GM12878 (cell line): ENCODE measurements at regions not wholly inside any gene's neighbourhood (a gene's known extent, or its start where the extent isn't known, plus 50 kb on each side); places are given as distances from the start of the nearest gene placed in this dataset.
A peak's percentile ranks its signal among the peaks of the same experiment; 100 is the strongest.

ENCODE experiments used
- ATAC-seq: fragments of 200-7000 bp; cut with Tn5 transposase; 3 replicates; pipeline ENCODE4 v1.9.1; 2020; ENCODE audit warnings: mild to moderate bottlenecking, moderate library complexity
- BruUV-seq: library from RNA; stranded (reverse); fragments of 400-500 nt; replicated peaks from 2 replicates; lab custom pipeline; 2021; lab: Mats Ljungman, UMichigan
- CTCF ChIA-PET: fragments of 300-600 bp; sonication (Branson Sonifier 250); formaldehyde crosslinking; extraction: SDS; loops from one replicate; lab custom pipeline; 2021; ENCODE audit warnings: inconsistent platforms; lab: Yijun Ruan, JAX
- POLR2A ChIA-PET: fragments of 350-600 bp; formaldehyde crosslinking; extraction: SDS; loops from one replicate; lab custom pipeline; 2021; ENCODE audit warnings: inconsistent platforms; lab: Charles Lee
- RAD21 ChIA-PET: fragments of 300-600 bp; sonication (Branson Sonifier 250); formaldehyde crosslinking; loops from one replicate; lab custom pipeline; 2023; ENCODE audit warnings: antibody characterized with exemption; ENCODE audit not compliant: unreplicated experiment; lab: Charles Lee
- SMC1A ChIA-PET: fragments of 300-600 bp; sonication (Branson Sonifier 250); formaldehyde crosslinking; loops from one replicate; lab custom pipeline; 2023; ENCODE audit not compliant: unreplicated experiment, uncharacterized antibody; lab: Charles Lee
- DNase-seq: peaks from one replicate; pipeline ENCODE4 v3.0.0-alpha.2; 2011; ENCODE audit warnings: low read depth, low spot score
- FAIRE-seq: peaks from 3 replicates; lab custom pipeline; 2011; peaks lifted over from hg19 to GRCh38; lab: Jason Lieb, UNC
- H2AFZ ChIP-seq: 2 replicates; pipeline ENCODE4 v1.6.0; 2011; ENCODE audit warnings: low read depth, low read length, control low read depth; ENCODE audit not compliant: control insufficient read depth
- H3K27ac ChIP-seq: 2 replicates; pipeline ENCODE4 v1.5.1; 2011; ENCODE audit warnings: control low read depth; ENCODE audit not compliant: control insufficient read depth, insufficient read depth
- H3K27me3 ChIP-seq, 2 experiments: replicated peaks in 1 of 2; 2 replicates each; pipeline versions ENCODE4 v1.6.0 to v1.6.1; 2011; ENCODE audit warnings: low read length in 1 of 2; ENCODE audit not compliant: control insufficient read depth in 2 of 2, insufficient read depth in 2 of 2
- H3K36me3 ChIP-seq, 2 experiments: 2 replicates each; pipeline ENCODE4 v1.5.1; 2011; ENCODE audit warnings: low read length in 1 of 2; ENCODE audit not compliant: control insufficient read depth in 2 of 2, insufficient read depth in 2 of 2
- H3K4me1 ChIP-seq: 2 replicates; pipeline ENCODE4 v1.6.1; 2011; ENCODE audit warnings: mild to moderate bottlenecking, low read length, moderate library complexity, mixed read lengths; ENCODE audit not compliant: control insufficient read depth, insufficient read depth
- H3K4me2 ChIP-seq: 2 replicates; pipeline ENCODE4 v1.6.0; 2011; ENCODE audit warnings: control low read depth; ENCODE audit not compliant: control insufficient read depth, insufficient read depth
- H3K4me3 ChIP-seq: fragments of 200-600 bp; sonication (generic); 2 replicates; pipeline ENCODE4 v1.5.1; 2016
- H3K79me2 ChIP-seq: 2 replicates; pipeline ENCODE4 v1.6.0; 2011; ENCODE audit warnings: low read length; ENCODE audit not compliant: control insufficient read depth, insufficient read depth
- H3K9ac ChIP-seq: 2 replicates; pipeline ENCODE4 v1.8.0; 2011; ENCODE audit warnings: low read length, control low read depth, mixed read lengths; ENCODE audit not compliant: control insufficient read depth, insufficient read depth
- H3K9me3 ChIP-seq: replicated peaks from 3 replicates; pipeline ENCODE4 v1.5.1; 2011; ENCODE audit warnings: mild to moderate bottlenecking, low read length; ENCODE audit not compliant: control insufficient read depth, insufficient read depth
- H4K20me1 ChIP-seq: 2 replicates; pipeline ENCODE4 v1.6.0; 2011; ENCODE audit not compliant: control insufficient read depth, insufficient read depth
- BHLHE40 ChIP-seq, 2 experiments: fragments of 450-650 bp in 1 of 2; IDR thresholded peaks; 2 replicates each; pipeline ENCODE4 v1.6.1; 2011 to 2017; ENCODE audit warnings: low read depth in 2 of 2, borderline replicate concordance in 1 of 2, improper control_type of control experiment in 1 of 2, low read length in 1 of 2, mild to moderate bottlenecking in 1 of 2
- IKZF1 ChIP-seq: fragments of 450-650 bp; conservative IDR thresholded peaks from 2 replicates; pipeline ENCODE4 v1.6.1; 2017; ENCODE audit warnings: antibody characterized with exemption, mild to moderate bottlenecking
- KAT2A ChIP-seq: conservative IDR thresholded peaks from 2 replicates; pipeline ENCODE4 v1.6.1; 2011; ENCODE audit warnings: low read depth, low read length; ENCODE audit not compliant: control insufficient read depth
- MTA2 ChIP-seq: fragments of 450-650 bp; IDR thresholded peaks from 2 replicates; pipeline ENCODE4 v1.6.1; 2016; ENCODE audit warnings: low read depth, mild to moderate bottlenecking, moderate library complexity
- POLR2AphosphoS2 ChIP-seq: IDR thresholded peaks from 2 replicates; pipeline ENCODE4 v1.6.1; 2011; ENCODE audit warnings: low read depth, mild to moderate bottlenecking, low read length, improper control_type of control experiment, moderate library complexity
- RB1 ChIP-seq: fragments of 450-650 bp; formaldehyde crosslinking; IDR thresholded peaks from 2 replicates; pipeline ENCODE4 v1.6.1; 2017; ENCODE audit warnings: mild to moderate bottlenecking, borderline replicate concordance
- RELB ChIP-seq: fragments of 450-650 bp; IDR thresholded peaks from 2 replicates; pipeline ENCODE4 v1.6.1; 2017; ENCODE audit warnings: low read depth, mild to moderate bottlenecking, moderate library complexity
- SIX5 ChIP-seq: IDR thresholded peaks from 2 replicates; pipeline ENCODE4 v1.6.1; 2011; ENCODE audit warnings: mild to moderate bottlenecking, low read depth, low read length, moderate library complexity; ENCODE audit not compliant: severe bottlenecking
- ZNF217 ChIP-seq: fragments of 450-650 bp; IDR thresholded peaks from 2 replicates; pipeline ENCODE4 v1.6.1; 2017; ENCODE audit warnings: antibody characterized with exemption, mild to moderate bottlenecking
- WGBS: methylation state at CpG from one replicate; pipeline ENCODE4 v1.1.6; 2016; ENCODE audit warnings: low lambda C conversion rate; ENCODE audit not compliant: insufficient replicate concordance, insufficient coverage; ENCODE audit errors: missing lambda C conversion rate; 5-methylcytosine and 5-hydroxymethylcytosine counted together
- in situ Hi-C: fragments of 300-500 bp; cut with MboI; formaldehyde crosslinking; loops from 9 replicates; pipeline ENCODE4 v1.14.3; 2018; ENCODE audit warnings: mixed read lengths
- intact Hi-C: fragments of 100-400 bp; cut with micrococcal nuclease; formaldehyde crosslinking; loops from one replicate; pipeline ENCODE4 v1.14.2; 2022; ENCODE audit not compliant: unreplicated experiment
- TF ChIP-seq, protein P1 (sequence below): fragments of 450-650 bp; formaldehyde crosslinking; IDR thresholded peaks from 2 replicates; pipeline ENCODE4 v1.4.0; 2020; ENCODE audit warnings: mild to moderate bottlenecking, moderate library complexity
- TF ChIP-seq, protein P2 (sequence below): fragments of 450-650 bp; IDR thresholded peaks from 2 replicates; pipeline ENCODE4 v1.6.1; 2017; ENCODE audit warnings: mild to moderate bottlenecking, moderate library complexity
- TF ChIP-seq, protein P3 (sequence below): IDR thresholded peaks from 2 replicates; pipeline ENCODE4 v1.6.1; 2011; ENCODE audit warnings: mild to moderate bottlenecking, low read depth, low read length, moderate library complexity; ENCODE audit not compliant: insufficient replicate concordance

- no peak for FAIRE-seq
- no TSS peak for BruUV-seq
- CTCF ChIA-PET, result interaction anchor here (0.7 to 1.5 kb wide), 2 partner anchors 16 to 113 kb away, joined by 3 to 5 read pairs; no protein-coding TSS in a partner anchor
- TF ChIP-seq RELB (peak; percentile 90), RB1 (no peak), IKZF1 (peak; percentile 69), POLR2AphosphoS2 (no peak), SIX5 (no peak), MTA2 (peak; percentile 77), ZNF217 (no peak), BHLHE40 (IDR thresholded peaks at IDR 0.05; ENCODE audit: borderline replicate concordance in 1 of 2, low read depth in 2 of 2, low read length in 1 of 2) (peak; percentile 38 to 54; a peak in 2 of 4 replicates), KAT2A (no peak)
- TF ChIP-seq, protein P1, sequence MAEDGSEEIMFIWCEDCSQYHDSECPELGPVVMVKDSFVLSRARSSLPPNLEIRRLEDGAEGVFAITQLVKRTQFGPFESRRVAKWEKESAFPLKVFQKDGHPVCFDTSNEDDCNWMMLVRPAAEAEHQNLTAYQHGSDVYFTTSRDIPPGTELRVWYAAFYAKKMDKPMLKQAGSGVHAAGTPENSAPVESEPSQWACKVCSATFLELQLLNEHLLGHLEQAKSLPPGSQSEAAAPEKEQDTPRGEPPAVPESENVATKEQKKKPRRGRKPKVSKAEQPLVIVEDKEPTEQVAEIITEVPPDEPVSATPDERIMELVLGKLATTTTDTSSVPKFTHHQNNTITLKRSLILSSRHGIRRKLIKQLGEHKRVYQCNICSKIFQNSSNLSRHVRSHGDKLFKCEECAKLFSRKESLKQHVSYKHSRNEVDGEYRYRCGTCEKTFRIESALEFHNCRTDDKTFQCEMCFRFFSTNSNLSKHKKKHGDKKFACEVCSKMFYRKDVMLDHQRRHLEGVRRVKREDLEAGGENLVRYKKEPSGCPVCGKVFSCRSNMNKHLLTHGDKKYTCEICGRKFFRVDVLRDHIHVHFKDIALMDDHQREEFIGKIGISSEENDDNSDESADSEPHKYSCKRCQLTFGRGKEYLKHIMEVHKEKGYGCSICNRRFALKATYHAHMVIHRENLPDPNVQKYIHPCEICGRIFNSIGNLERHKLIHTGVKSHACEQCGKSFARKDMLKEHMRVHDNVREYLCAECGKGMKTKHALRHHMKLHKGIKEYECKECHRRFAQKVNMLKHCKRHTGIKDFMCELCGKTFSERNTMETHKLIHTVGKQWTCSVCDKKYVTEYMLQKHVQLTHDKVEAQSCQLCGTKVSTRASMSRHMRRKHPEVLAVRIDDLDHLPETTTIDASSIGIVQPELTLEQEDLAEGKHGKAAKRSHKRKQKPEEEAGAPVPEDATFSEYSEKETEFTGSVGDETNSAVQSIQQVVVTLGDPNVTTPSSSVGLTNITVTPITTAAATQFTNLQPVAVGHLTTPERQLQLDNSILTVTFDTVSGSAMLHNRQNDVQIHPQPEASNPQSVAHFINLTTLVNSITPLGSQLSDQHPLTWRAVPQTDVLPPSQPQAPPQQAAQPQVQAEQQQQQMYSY, result peak; percentile 58; the same call in 1 of the 2 replicates
- TF ChIP-seq, protein P2, sequence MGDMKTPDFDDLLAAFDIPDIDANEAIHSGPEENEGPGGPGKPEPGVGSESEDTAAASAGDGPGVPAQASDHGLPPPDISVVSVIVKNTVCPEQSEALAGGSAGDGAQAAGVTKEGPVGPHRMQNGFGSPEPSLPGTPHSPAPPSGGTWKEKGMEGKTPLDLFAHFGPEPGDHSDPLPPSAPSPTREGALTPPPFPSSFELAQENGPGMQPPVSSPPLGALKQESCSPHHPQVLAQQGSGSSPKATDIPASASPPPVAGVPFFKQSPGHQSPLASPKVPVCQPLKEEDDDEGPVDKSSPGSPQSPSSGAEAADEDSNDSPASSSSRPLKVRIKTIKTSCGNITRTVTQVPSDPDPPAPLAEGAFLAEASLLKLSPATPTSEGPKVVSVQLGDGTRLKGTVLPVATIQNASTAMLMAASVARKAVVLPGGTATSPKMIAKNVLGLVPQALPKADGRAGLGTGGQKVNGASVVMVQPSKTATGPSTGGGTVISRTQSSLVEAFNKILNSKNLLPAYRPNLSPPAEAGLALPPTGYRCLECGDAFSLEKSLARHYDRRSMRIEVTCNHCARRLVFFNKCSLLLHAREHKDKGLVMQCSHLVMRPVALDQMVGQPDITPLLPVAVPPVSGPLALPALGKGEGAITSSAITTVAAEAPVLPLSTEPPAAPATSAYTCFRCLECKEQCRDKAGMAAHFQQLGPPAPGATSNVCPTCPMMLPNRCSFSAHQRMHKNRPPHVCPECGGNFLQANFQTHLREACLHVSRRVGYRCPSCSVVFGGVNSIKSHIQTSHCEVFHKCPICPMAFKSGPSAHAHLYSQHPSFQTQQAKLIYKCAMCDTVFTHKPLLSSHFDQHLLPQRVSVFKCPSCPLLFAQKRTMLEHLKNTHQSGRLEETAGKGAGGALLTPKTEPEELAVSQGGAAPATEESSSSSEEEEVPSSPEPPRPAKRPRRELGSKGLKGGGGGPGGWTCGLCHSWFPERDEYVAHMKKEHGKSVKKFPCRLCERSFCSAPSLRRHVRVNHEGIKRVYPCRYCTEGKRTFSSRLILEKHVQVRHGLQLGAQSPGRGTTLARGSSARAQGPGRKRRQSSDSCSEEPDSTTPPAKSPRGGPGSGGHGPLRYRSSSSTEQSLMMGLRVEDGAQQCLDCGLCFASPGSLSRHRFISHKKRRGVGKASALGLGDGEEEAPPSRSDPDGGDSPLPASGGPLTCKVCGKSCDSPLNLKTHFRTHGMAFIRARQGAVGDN, result 0 out of 2 replicates have a peak, but pooled peaks have one; percentile 50
- TF ChIP-seq, protein P3, sequence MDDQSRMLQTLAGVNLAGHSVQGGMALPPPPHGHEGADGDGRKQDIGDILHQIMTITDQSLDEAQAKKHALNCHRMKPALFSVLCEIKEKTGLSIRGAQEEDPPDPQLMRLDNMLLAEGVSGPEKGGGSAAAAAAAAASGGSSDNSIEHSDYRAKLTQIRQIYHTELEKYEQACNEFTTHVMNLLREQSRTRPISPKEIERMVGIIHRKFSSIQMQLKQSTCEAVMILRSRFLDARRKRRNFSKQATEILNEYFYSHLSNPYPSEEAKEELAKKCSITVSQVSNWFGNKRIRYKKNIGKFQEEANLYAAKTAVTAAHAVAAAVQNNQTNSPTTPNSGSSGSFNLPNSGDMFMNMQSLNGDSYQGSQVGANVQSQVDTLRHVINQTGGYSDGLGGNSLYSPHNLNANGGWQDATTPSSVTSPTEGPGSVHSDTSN, result no peak
Observed at GRCh38 chr2:221323513-221323912, 248.6 kb downstream of the EPHA4 start.

More at GRCh38 chr2:221323513-221323912, 248.6 kb downstream of the EPHA4 start:
- peak; percentile 83 for ATAC-seq
- no peaks in the 10 kb centered on the region for H3K36me3 ChIP-seq
- no peak for DNase-seq
- no peaks in the 10 kb centered on the region for H4K20me1 ChIP-seq
- H3K27me3 ChIP-seq, result no peaks in the 10 kb centered on the region
- in situ Hi-C loops (no loop called here), intact Hi-C loops (no loop called here)
- POLR2A ChIA-PET, result interaction anchor here (0.7 to 1.1 kb wide), 3 partner anchors 15 to 1664 kb away, joined by 3 to 4 read pairs (median 3); no protein-coding TSS in a partner anchor
- H3K4me3 ChIP-seq, result no peak overlapping the region
- 0% methylated on average over 2 of the region's 2 CpGs for WGBS
- RAD21 ChIA-PET, result interaction anchor here (0.9 kb wide), 1 partner anchor 24 kb away, joined by 3 read pairs; no protein-coding TSS in a partner anchor
- H3K79me2 ChIP-seq, result no peaks in the 10 kb centered on the region
- no peaks in the 10 kb centered on the region for H3K9me3 ChIP-seq
- H3K27ac ChIP-seq, result no peak overlapping the region
- SMC1A ChIA-PET, result interaction anchor here (0.7 to 2.0 kb wide), 4 partner anchors 15 to 20 kb away, joined by 3 to 5 read pairs (median 4); no protein-coding TSS in a partner anchor
- no peak overlapping the region for H2AFZ ChIP-seq
- H3K4me1 ChIP-seq, result no peaks in the 10 kb centered on the region
- no peak overlapping the region for H3K4me2 ChIP-seq
- no peak overlapping the region for H3K9ac ChIP-seq
